IMR-90 (cell line): ENCODE measurements at regions not wholly inside any gene's neighbourhood (a gene's known extent, or its start where the extent isn't known, plus 50 kb on each side); places are given as distances from the start of the nearest gene placed in this dataset.

Source experiments
- ATAC-seq: fragments of 200-7000 bp; cut with Tn5 transposase; 2 replicates; pipeline ENCODE4 v1.9.1; 2020; ENCODE audit warnings: low read depth, mild to moderate bottlenecking, moderate library complexity
- BruUV-seq: library from RNA; stranded (reverse); fragments of 400-500 nt; replicated peaks from 2 replicates; lab custom pipeline; 2021; lab: Mats Ljungman, UMichigan
- CTCF ChIA-PET: fragments of 300-600 bp; formaldehyde crosslinking; extraction: SDS; loops from one replicate; lab custom pipeline; 2021; ENCODE audit warnings: antibody characterized with exemption; lab: Yijun Ruan, JAX
- POLR2A ChIA-PET: fragments of 300-600 bp; sonication (Branson Sonifier 250); formaldehyde crosslinking; loops from one replicate; lab custom pipeline; 2022; ENCODE audit warnings: antibody characterized with exemption; ENCODE audit not compliant: unreplicated experiment; lab: Charles Lee
- DNase-seq: peaks from one replicate; pipeline ENCODE4 v3.0.0; 2013
- H2AFZ ChIP-seq: replicated peaks from 2 replicates; pipeline ENCODE3; 2013; ENCODE audit warnings: low read length, mild to moderate bottlenecking; ENCODE audit not compliant: poor library complexity
- H2AK5ac ChIP-seq: 2 replicates; pipeline ENCODE4 v1.6.1; 2013; ENCODE audit warnings: low read depth, low read length, inconsistent platforms
- H2AK9ac ChIP-seq: replicated peaks from 2 replicates; pipeline ENCODE3; 2013; ENCODE audit warnings: mild to moderate bottlenecking, low read depth, low read length, moderate library complexity; ENCODE audit not compliant: poor library complexity
- H2BK120ac ChIP-seq: 2 replicates; pipeline ENCODE4 v1.6.1; 2013; ENCODE audit warnings: low read depth, low read length, inconsistent platforms
- H2BK15ac ChIP-seq: 3 replicates; pipeline ENCODE4 v1.6.1; 2013; ENCODE audit warnings: low read depth, low read length, inconsistent platforms
- H2BK20ac ChIP-seq: 2 replicates; pipeline ENCODE4 v1.6.1; 2013; ENCODE audit warnings: low read depth, mild to moderate bottlenecking, inconsistent platforms, low read length, moderate library complexity
- H2BK5ac ChIP-seq: 2 replicates; pipeline ENCODE4 v1.6.1; 2013; ENCODE audit warnings: mild to moderate bottlenecking, low read depth, low read length, inconsistent platforms; ENCODE audit not compliant: poor library complexity, severe bottlenecking
- H3K14ac ChIP-seq: replicated peaks from 2 replicates; pipeline ENCODE4 v1.6.1; 2013; ENCODE audit warnings: low read depth, low read length, inconsistent platforms
- H3K18ac ChIP-seq: 2 replicates; pipeline ENCODE4 v1.6.1; 2013; ENCODE audit warnings: low read depth, low read length, control low read depth
- H3K23ac ChIP-seq: 2 replicates; pipeline ENCODE4 v1.6.1; 2013; ENCODE audit warnings: low read depth, low read length, inconsistent platforms
- H3K27ac ChIP-seq: 2 replicates; pipeline ENCODE4 v1.5.1; 2013; ENCODE audit warnings: mild to moderate bottlenecking, control low read depth, low read length; ENCODE audit not compliant: insufficient read depth
- H3K27me3 ChIP-seq: 2 replicates; pipeline ENCODE4 v1.6.1; 2013; ENCODE audit warnings: low read length; ENCODE audit not compliant: control insufficient read depth, insufficient read depth
- H3K36me3 ChIP-seq: 2 replicates; pipeline ENCODE4 v1.6.1; 2013; ENCODE audit warnings: low read length, mixed read lengths; ENCODE audit not compliant: control insufficient read depth, insufficient read depth
- H3K4ac ChIP-seq: 2 replicates; pipeline ENCODE4 v1.6.1; 2013; ENCODE audit warnings: low read depth, low read length, inconsistent platforms
- H3K4me1 ChIP-seq: 2 replicates; pipeline ENCODE4 v1.6.1; 2013; ENCODE audit warnings: low read length, mixed read lengths; ENCODE audit not compliant: control insufficient read depth, insufficient read depth
- H3K4me2 ChIP-seq: 2 replicates; pipeline ENCODE4 v1.6.1; 2013; ENCODE audit warnings: low read depth, mild to moderate bottlenecking, control low read depth, low read length, moderate library complexity
- H3K4me3 ChIP-seq: 2 replicates; pipeline ENCODE4 v1.5.1; 2013; ENCODE audit warnings: low read depth, mild to moderate bottlenecking, control low read depth, low read length, moderate library complexity; ENCODE audit not compliant: insufficient read depth
- H3K56ac ChIP-seq: 2 replicates; pipeline ENCODE4 v1.6.1; 2013; ENCODE audit warnings: low read length, inconsistent platforms; ENCODE audit not compliant: insufficient read depth; ENCODE audit errors: extremely low read depth
- H3K79me1 ChIP-seq, 2 experiments: 2 replicates each; pipeline ENCODE4 v1.6.1; 2013; ENCODE audit warnings: low read length in 2 of 2, inconsistent platforms in 1 of 2, low read depth in 1 of 2
- H3K9ac ChIP-seq: 2 replicates; pipeline ENCODE4 v1.6.1; 2013; ENCODE audit warnings: low read depth, low read length, control low read depth
- H3K9me1 ChIP-seq: 2 replicates; pipeline ENCODE4 v1.6.1; 2013; ENCODE audit warnings: low read length, inconsistent platforms; ENCODE audit not compliant: insufficient read depth
- H3K9me3 ChIP-seq: 2 replicates; pipeline ENCODE4 v1.6.1; 2013; ENCODE audit warnings: low read length; ENCODE audit not compliant: control insufficient read depth, insufficient read depth
- H4K20me1 ChIP-seq: 2 replicates; pipeline ENCODE4 v1.6.1; 2013; ENCODE audit warnings: low read length, inconsistent platforms; ENCODE audit not compliant: insufficient read depth
- H4K5ac ChIP-seq: 2 replicates; pipeline ENCODE4 v1.6.1; 2013; ENCODE audit warnings: mild to moderate bottlenecking, low read depth, low read length, control low read depth
- H4K8ac ChIP-seq, 2 experiments: 2 replicates each; pipeline ENCODE4 v1.6.1; 2013; ENCODE audit warnings: low read depth in 2 of 2, low read length in 2 of 2, control low read depth in 1 of 2, inconsistent platforms in 1 of 2
- H4K91ac ChIP-seq: 2 replicates; pipeline ENCODE4 v1.6.1; 2013; ENCODE audit warnings: low read depth, low read length, inconsistent platforms; ENCODE audit not compliant: insufficient read depth
- BHLHE40 ChIP-seq: fragments of 150-350 bp; IDR thresholded peaks from 2 replicates; pipeline ENCODE4 v1.6.1; 2016; ENCODE audit warnings: mild to moderate bottlenecking, low read depth, low read length
- CEBPB ChIP-seq: IDR thresholded peaks from 2 replicates; pipeline ENCODE4 v1.6.1; 2012; ENCODE audit warnings: low read depth, low read length, improper control_type of control experiment
- CHD1 ChIP-seq: IDR thresholded peaks from 2 replicates; pipeline ENCODE4 v1.6.1; 2012; ENCODE audit warnings: low read depth, low read length, improper control_type of control experiment
- FOS ChIP-seq: fragments of 150-350 bp; IDR thresholded peaks from 2 replicates; pipeline ENCODE4 v1.6.1; 2016; ENCODE audit warnings: low read depth, low read length
- MAFK ChIP-seq: IDR thresholded peaks from 2 replicates; pipeline ENCODE4 v1.6.1; 2012; ENCODE audit warnings: low read depth, low read length, improper control_type of control experiment
- MAZ ChIP-seq: IDR thresholded peaks from 2 replicates; pipeline ENCODE4 v1.6.1; 2012; ENCODE audit warnings: low read depth, mild to moderate bottlenecking, low read length, improper control_type of control experiment, moderate library complexity, borderline replicate concordance
- MXI1 ChIP-seq: IDR thresholded peaks from 2 replicates; pipeline ENCODE4 v1.6.1; 2012; ENCODE audit warnings: low read depth, mild to moderate bottlenecking, low read length, moderate library complexity, borderline replicate concordance
- NFE2L2 ChIP-seq: fragments of 150-350 bp; IDR thresholded peaks from 2 replicates; pipeline ENCODE4 v1.6.1; 2016; ENCODE audit warnings: low read depth, mild to moderate bottlenecking, low read length
- POLR2A ChIP-seq: IDR thresholded peaks from 2 replicates; pipeline ENCODE4 v1.6.1; 2012; ENCODE audit warnings: mild to moderate bottlenecking, low read depth, low read length
- RAD21 ChIP-seq: IDR thresholded peaks from 2 replicates; pipeline ENCODE4 v1.6.1; 2012; ENCODE audit warnings: low read length, improper control_type of control experiment
- RCOR1 ChIP-seq: IDR thresholded peaks from 2 replicates; pipeline ENCODE4 v1.6.1; 2012; ENCODE audit warnings: mild to moderate bottlenecking, low read length, improper control_type of control experiment; ENCODE audit not compliant: insufficient replicate concordance
- RFX5 ChIP-seq: IDR thresholded peaks from 2 replicates; pipeline ENCODE4 v1.8.0; 2012; ENCODE audit warnings: low read depth, mild to moderate bottlenecking, low read length, moderate library complexity
- SMC3 ChIP-seq: fragments of 150-350 bp; IDR thresholded peaks from 2 replicates; pipeline ENCODE4 v1.6.1; 2016; ENCODE audit warnings: low read depth, mild to moderate bottlenecking, antibody characterized with exemption, low read length, moderate library complexity
- WGBS, 2 experiments: methylation state at CpG; one replicate each; pipeline versions ENCODE4 v1.1.5 to v1.1.7; 2013; ENCODE audit warnings: missing lambda C conversion rate in 2 of 2; ENCODE audit not compliant: insufficient read length in 1 of 2; ENCODE audit errors: extremely low coverage in 2 of 2; 5-methylcytosine and 5-hydroxymethylcytosine counted together
- dilution Hi-C: fragments of 300-500 bp; cut with HindIII; formaldehyde crosslinking; loops from one replicate; pipeline ENCODE4 v1.14.3; 2018; ENCODE audit warnings: low sequenced_read_pairs; ENCODE audit not compliant: unreplicated experiment
- in situ Hi-C: fragments of 300-500 bp; cut with MboI; formaldehyde crosslinking; loops from 3 replicates; pipeline ENCODE4 v1.14.3; 2019; ENCODE audit warnings: low sequenced_read_pairs, inconsistent platforms, mixed read lengths
- intact Hi-C: fragments of 100-400 bp; cut with micrococcal nuclease; formaldehyde crosslinking; loops from 2 replicates; pipeline ENCODE4 v1.10.0; 2022
- TF ChIP-seq, protein P1 (sequence below): conservative IDR thresholded peaks from 2 replicates; pipeline ENCODE4 v1.5.1; 2012; ENCODE audit warnings: mild to moderate bottlenecking, low read depth, low read length, improper control_type of control experiment
- TF ChIP-seq, protein P2 (sequence below): fragments of 150-350 bp; IDR thresholded peaks from 2 replicates; pipeline ENCODE4 v1.6.1; 2017; ENCODE audit warnings: mild to moderate bottlenecking, antibody characterized with exemption, low read length, low read depth
- TF ChIP-seq, protein P3 (sequence below): fragments of 150-350 bp; IDR thresholded peaks from 2 replicates; pipeline ENCODE4 v1.6.1; 2016; ENCODE audit warnings: low read depth, mild to moderate bottlenecking, low read length, moderate library complexity, borderline replicate concordance

DNA sequence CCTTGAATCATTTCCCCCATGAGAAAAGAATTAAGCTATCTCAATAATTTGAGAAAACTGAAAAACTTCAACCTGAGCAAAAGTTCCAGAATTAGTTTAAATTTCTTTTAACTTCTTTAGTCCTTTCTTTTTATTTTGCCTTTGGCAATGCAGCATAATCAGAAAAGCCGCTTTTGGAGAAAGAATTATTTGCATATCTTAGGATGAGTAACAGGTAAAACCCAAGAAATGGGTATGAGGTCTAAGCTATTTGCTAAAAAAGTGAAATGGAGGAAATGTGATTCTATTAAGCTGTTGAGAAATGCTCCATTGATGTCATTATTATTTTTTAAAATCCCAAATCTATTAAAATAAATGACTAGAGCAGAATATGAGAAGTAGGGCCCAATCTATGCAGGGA, 1238.3 kb upstream of the GBE1 start:
- dilution Hi-C loops, result no loop called here
- H3K27me3 ChIP-seq, result no peaks in the 10 kb centered on the region
- no CpG with 5 or more reads among the region's 1 CpG for WGBS, 2 experiments

More for the DNA sequence above, 1238.3 kb upstream of the GBE1 start:
- no peak overlapping the region for H2BK20ac ChIP-seq
- no peak overlapping the region for H3K4me3 ChIP-seq
- no peak overlapping the region for H2AFZ ChIP-seq
- H2AK5ac ChIP-seq, result no peak overlapping the region
- H3K9me1 ChIP-seq, result no peaks in the 10 kb centered on the region
- POLR2A ChIA-PET, result no interaction called here
- no peak for ATAC-seq
- H3K9me3 ChIP-seq, result no peaks in the 10 kb centered on the region
- no peak overlapping the region for H3K27ac ChIP-seq
- H3K18ac ChIP-seq, result no peak overlapping the region
- H3K4me2 ChIP-seq, result no peak overlapping the region
- TF ChIP-seq RFX5 (no peak), RCOR1 (no peak), MAFK (no peak), BHLHE40 (no peak), POLR2A (no peak), MAZ (no peak), SMC3 (no peak), FOS (no peak), CHD1 (no peak), MXI1 (no peak), RAD21 (no peak), NFE2L2 (no peak), CEBPB (no peak)
- TF ChIP-seq, protein P1, sequence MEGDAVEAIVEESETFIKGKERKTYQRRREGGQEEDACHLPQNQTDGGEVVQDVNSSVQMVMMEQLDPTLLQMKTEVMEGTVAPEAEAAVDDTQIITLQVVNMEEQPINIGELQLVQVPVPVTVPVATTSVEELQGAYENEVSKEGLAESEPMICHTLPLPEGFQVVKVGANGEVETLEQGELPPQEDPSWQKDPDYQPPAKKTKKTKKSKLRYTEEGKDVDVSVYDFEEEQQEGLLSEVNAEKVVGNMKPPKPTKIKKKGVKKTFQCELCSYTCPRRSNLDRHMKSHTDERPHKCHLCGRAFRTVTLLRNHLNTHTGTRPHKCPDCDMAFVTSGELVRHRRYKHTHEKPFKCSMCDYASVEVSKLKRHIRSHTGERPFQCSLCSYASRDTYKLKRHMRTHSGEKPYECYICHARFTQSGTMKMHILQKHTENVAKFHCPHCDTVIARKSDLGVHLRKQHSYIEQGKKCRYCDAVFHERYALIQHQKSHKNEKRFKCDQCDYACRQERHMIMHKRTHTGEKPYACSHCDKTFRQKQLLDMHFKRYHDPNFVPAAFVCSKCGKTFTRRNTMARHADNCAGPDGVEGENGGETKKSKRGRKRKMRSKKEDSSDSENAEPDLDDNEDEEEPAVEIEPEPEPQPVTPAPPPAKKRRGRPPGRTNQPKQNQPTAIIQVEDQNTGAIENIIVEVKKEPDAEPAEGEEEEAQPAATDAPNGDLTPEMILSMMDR, result no peak
- TF ChIP-seq, protein P2, sequence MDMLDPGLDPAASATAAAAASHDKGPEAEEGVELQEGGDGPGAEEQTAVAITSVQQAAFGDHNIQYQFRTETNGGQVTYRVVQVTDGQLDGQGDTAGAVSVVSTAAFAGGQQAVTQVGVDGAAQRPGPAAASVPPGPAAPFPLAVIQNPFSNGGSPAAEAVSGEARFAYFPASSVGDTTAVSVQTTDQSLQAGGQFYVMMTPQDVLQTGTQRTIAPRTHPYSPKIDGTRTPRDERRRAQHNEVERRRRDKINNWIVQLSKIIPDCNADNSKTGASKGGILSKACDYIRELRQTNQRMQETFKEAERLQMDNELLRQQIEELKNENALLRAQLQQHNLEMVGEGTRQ, result no peak
- TF ChIP-seq, protein P3, sequence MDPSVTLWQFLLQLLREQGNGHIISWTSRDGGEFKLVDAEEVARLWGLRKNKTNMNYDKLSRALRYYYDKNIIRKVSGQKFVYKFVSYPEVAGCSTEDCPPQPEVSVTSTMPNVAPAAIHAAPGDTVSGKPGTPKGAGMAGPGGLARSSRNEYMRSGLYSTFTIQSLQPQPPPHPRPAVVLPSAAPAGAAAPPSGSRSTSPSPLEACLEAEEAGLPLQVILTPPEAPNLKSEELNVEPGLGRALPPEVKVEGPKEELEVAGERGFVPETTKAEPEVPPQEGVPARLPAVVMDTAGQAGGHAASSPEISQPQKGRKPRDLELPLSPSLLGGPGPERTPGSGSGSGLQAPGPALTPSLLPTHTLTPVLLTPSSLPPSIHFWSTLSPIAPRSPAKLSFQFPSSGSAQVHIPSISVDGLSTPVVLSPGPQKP, result no peak
- no peak overlapping the region for H2AK9ac ChIP-seq
- no peak overlapping the region for H3K23ac ChIP-seq
- intact Hi-C loops (no loop called here), in situ Hi-C loops (no loop called here)
- H3K79me1 ChIP-seq, result no peaks in the 10 kb centered on the region
- BruUV-seq, result no TSS peak
- no peak overlapping the region for H3K14ac ChIP-seq
- no peak overlapping the region for H4K8ac ChIP-seq
- H2BK120ac ChIP-seq, result no peak overlapping the region
- no peak for DNase-seq
- no peak overlapping the region for H2BK15ac ChIP-seq
- H3K36me3 ChIP-seq, result no peaks in the 10 kb centered on the region
- no peak overlapping the region for H3K9ac ChIP-seq
- no peaks in the 10 kb centered on the region for H3K4me1 ChIP-seq
- no peak overlapping the region for H3K56ac ChIP-seq
- CTCF ChIA-PET, result interaction anchor here (0.6 kb wide), 1 partner anchor 9 kb away, joined by 7 read pairs; no protein-coding TSS in a partner anchor
- no peak overlapping the region for H4K5ac ChIP-seq
- H4K20me1 ChIP-seq, result no peaks in the 10 kb centered on the region
- H4K91ac ChIP-seq, result no peak overlapping the region
- H3K4ac ChIP-seq, result no peak overlapping the region
- no peak overlapping the region for H2BK5ac ChIP-seq
